Naive B cell (primary cell): ENCODE measurements at regions not wholly inside any gene's neighbourhood (a gene's known extent, or its start where the extent isn't known, plus 50 kb on each side); places are given as distances from the start of the nearest gene placed in this dataset.

Experiments used
- ATAC-seq, 2 donors: fragments of 150-1000 bp; cut with Tn5 transposase; 2 replicates each; pipeline ENCODE4 v1.10.0; 2021; ENCODE audit warnings: low read depth in 2 of 2, mild to moderate bottlenecking in 2 of 2, moderate library complexity in 2 of 2
- DNase-seq: peaks from one replicate; pipeline ENCODE4 v3.0.0; 2022
- H3K27ac Mint-ChIP-seq, 6 donors: one replicate each; pipeline ENCODE4 v1.8.0; 2020 to 2022; ENCODE audit warnings: mild to moderate bottlenecking in 6 of 6, mixed read lengths in 6 of 6, moderate library complexity in 5 of 6, inconsistent platforms in 2 of 6
- H3K27me3 Mint-ChIP-seq, 3 donors: one replicate each; pipeline ENCODE4 v1.8.0; 2021 to 2022; ENCODE audit warnings: mixed read lengths in 3 of 3, mild to moderate bottlenecking in 1 of 3
- H3K36me3 Mint-ChIP-seq, 2 donors: one replicate each; pipeline ENCODE4 v1.8.0; 2020 to 2022; ENCODE audit warnings: mixed read lengths in 2 of 2, inconsistent platforms in 1 of 2, mild to moderate bottlenecking in 1 of 2
- H3K4me1 Mint-ChIP-seq, 3 donors: one replicate each; pipeline ENCODE4 v1.8.0; 2020 to 2022; ENCODE audit warnings: mixed read lengths in 3 of 3, inconsistent platforms in 1 of 3, mild to moderate bottlenecking in 1 of 3, moderate library complexity in 1 of 3
- H3K4me3 Mint-ChIP-seq, 8 donors: one replicate each; pipeline ENCODE4 v1.8.0; 2020 to 2022; ENCODE audit warnings: mild to moderate bottlenecking in 8 of 8, mixed read lengths in 8 of 8, moderate library complexity in 8 of 8, inconsistent platforms in 2 of 8
- H3K9me3 Mint-ChIP-seq, 7 donors: one replicate each; pipeline ENCODE4 v1.8.0; 2020 to 2022; ENCODE audit warnings: mixed read lengths in 7 of 7, mild to moderate bottlenecking in 5 of 7, inconsistent platforms in 2 of 7, moderate library complexity in 1 of 7

GRCh38 chr1:233844275-233844674, 60.2 kb upstream of the SLC35F3 start:
- Mint-ChIP-seq H3K4me1 (no peaks in the 10 kb centered on the region), H3K36me3 (peaks cover 0 to 5% of the 10 kb centered on the region in 2 donors), H3K4me3 (no peak overlapping the region), H3K9me3 (peaks cover 8 to 51% (median 17%) of the 10 kb centered on the region in 7 donors), H3K27ac (no peak overlapping the region), H3K27me3 (peaks cover 0 to 4% (median 0%) of the 10 kb centered on the region in 3 donors)
- ATAC-seq = no peak
- no peak for DNase-seq

- Mint-ChIP-seq H3K36me3 (peaks cover 0 to 3% of the 10 kb centered on the region in 2 donors), H3K4me1 (no peaks in the 10 kb centered on the region), H3K27ac (no peak overlapping the region), H3K4me3 (peak overlapping the region in 1 of 8 donors; percentile 1), H3K27me3 (peaks cover 0 to 4% (median 0%) of the 10 kb centered on the region in 3 donors), H3K9me3 (peaks cover 7 to 47% (median 14%) of the 10 kb centered on the region in 7 donors)
- DNase-seq (no peak), ATAC-seq (no peak)
Measured at GRCh38 chr1:233844692-233845091, 59.8 kb upstream of the SLC35F3 start.
